ENCODE measurements at regions not wholly inside any gene's neighbourhood (a gene's known extent, or its start where the extent isn't known, plus 50 kb on each side); places are given as distances from the start of the nearest gene placed in this dataset.
A peak's percentile ranks its signal among the peaks of the same experiment; 100 is the strongest.

GRCh38 chr18:78140294-78140693 is 839.3 kb upstream of the SALL3 start:
- peaks cover 3% of the 10 kb centered on the region for H3K9me3 Mint-ChIP-seq
- no peak overlapping the region for H3K27ac Mint-ChIP-seq (ENCODE audit: unreplicated experiment)
- peaks cover 30% of the 10 kb centered on the region for H3K4me1 Mint-ChIP-seq
- TF ChIP-seq CTCF (conservative IDR thresholded peaks at IDR 0.05) = no peak
- H3K4me3 Mint-ChIP-seq = no peak overlapping the region
- DNase-seq (ENCODE audit: low read depth, low spot score) = no peak
- H3K27me3 Mint-ChIP-seq (ENCODE audit: low read depth) = no peaks in the 10 kb centered on the region
- no peaks in the 10 kb centered on the region for H3K36me3 Mint-ChIP-seq (ENCODE audit: low read depth)

GRCh38 chr18:78144669-78145068 is 834.9 kb upstream of the SALL3 start:
- Mint-ChIP-seq H3K36me3 (ENCODE audit: low read depth) (no peaks in the 10 kb centered on the region), H3K27me3 (ENCODE audit: low read depth) (no peaks in the 10 kb centered on the region), H3K27ac (ENCODE audit: unreplicated experiment) (no peak overlapping the region), H3K9me3 (peaks cover 3% of the 10 kb centered on the region), H3K4me3 (no peak overlapping the region), H3K4me1 (peaks cover 7% of the 10 kb centered on the region)
- TF ChIP-seq CTCF (conservative IDR thresholded peaks at IDR 0.05) = no peak
- no peak for DNase-seq (ENCODE audit: low read depth, low spot score)

GRCh38 chr18:78145096-78145495 is 834.5 kb upstream of the SALL3 start:
- no peaks in the 10 kb centered on the region for H3K27me3 Mint-ChIP-seq (ENCODE audit: low read depth)
- H3K9me3 Mint-ChIP-seq = peaks cover 3% of the 10 kb centered on the region
- no peak for DNase-seq (ENCODE audit: low read depth, low spot score)
- TF ChIP-seq CTCF (conservative IDR thresholded peaks at IDR 0.05) = no peak
- peak overlapping the region; percentile 52 for H3K27ac Mint-ChIP-seq (ENCODE audit: unreplicated experiment)
- no peaks in the 10 kb centered on the region for H3K36me3 Mint-ChIP-seq (ENCODE audit: low read depth)
- H3K4me1 Mint-ChIP-seq = peaks cover 3% of the 10 kb centered on the region
- H3K4me3 Mint-ChIP-seq = no peak overlapping the region

- peaks cover 6% of the 10 kb centered on the region for H3K9me3 Mint-ChIP-seq
Measured at GRCh38 chr18:78146136-78147085, 833.2 kb upstream of the SALL3 start.

GRCh38 chr18:78150590-78150989 is 829.0 kb upstream of the SALL3 start:
- TF ChIP-seq CTCF (conservative IDR thresholded peaks at IDR 0.05) = no peak
- Mint-ChIP-seq H3K27me3 (ENCODE audit: low read depth) (no peaks in the 10 kb centered on the region), H3K9me3 (peaks cover 6% of the 10 kb centered on the region), H3K4me3 (no peak overlapping the region), H3K27ac (ENCODE audit: unreplicated experiment) (no peak overlapping the region), H3K4me1 (peaks cover 9% of the 10 kb centered on the region), H3K36me3 (ENCODE audit: low read depth) (no peaks in the 10 kb centered on the region)
- no peak for DNase-seq (ENCODE audit: low read depth, low spot score)

More at GRCh38 chr18:78146136-78147085, 833.2 kb upstream of the SALL3 start:
- Mint-ChIP-seq H3K4me3 (no peak overlapping the region), H3K36me3 (ENCODE audit: low read depth) (no peaks in the 10 kb centered on the region), H3K27me3 (ENCODE audit: low read depth) (no peaks in the 10 kb centered on the region), H3K27ac (ENCODE audit: unreplicated experiment) (no peak overlapping the region), H3K4me1 (no peaks in the 10 kb centered on the region)
- no peak for TF ChIP-seq CTCF (conservative IDR thresholded peaks at IDR 0.05)
- DNase-seq (ENCODE audit: low read depth, low spot score) = no peak

All from neural crest cell (in vitro differentiated cells).